GM19438 (cell line): ENCODE measurements at regions not wholly inside any gene's neighbourhood (a gene's known extent, or its start where the extent isn't known, plus 50 kb on each side); places are given as distances from the start of the nearest gene placed in this dataset.

ENCODE experiments used
- ATAC-seq: cut with Tn5 transposase; IDR thresholded peaks from one replicate; pipeline ENCODE4 v1.9.1; 2021; ENCODE audit warnings: low read depth; ENCODE audit not compliant: unreplicated experiment

DNA sequence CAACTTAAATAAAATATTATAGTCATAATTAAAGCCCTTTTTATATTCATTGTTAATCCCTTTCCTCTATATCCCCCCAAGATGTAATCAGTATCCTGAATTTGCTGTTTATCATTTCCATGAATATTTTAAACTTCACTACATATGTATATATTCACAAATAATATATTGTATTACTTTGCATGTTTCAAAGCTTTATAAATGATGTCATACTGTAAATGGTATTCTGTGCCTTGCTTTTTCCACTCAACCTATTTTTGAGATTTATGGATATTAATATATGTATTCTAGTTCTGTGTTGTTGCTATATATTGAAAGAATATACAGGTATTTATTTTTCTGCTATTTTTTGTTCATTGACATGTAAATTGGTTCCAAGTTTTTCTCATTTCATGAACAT lies 173.1 kb downstream of the CCDC71L start:
- no peak for ATAC-seq

DNA sequence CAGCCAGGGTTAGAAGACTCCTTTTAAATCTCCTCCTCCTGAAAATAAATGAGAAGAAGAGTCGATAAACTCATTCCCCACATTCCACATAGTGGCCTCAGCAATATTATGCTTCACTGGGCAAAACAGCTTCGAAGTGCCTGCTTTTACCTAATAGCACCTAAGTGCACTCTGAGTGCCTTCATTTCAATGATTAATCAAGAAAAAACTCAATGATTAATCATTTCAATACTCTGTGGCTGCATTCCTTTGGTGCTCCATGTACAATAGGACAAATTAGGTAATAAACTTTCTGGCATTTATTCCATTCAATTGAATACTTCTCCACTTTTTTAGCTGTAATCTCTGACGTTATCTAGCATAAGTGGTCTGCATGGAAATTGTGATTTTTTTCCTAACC lies 174.6 kb downstream of the CCDC71L start:
- ATAC-seq = no peak

GRCh38 chr7:106485919-106486318 lies 175.0 kb downstream of the CCDC71L start:
- ATAC-seq = no peak

GRCh38 chr7:106485031-106485551 lies 175.9 kb downstream of the CCDC71L start:
- ATAC-seq = no peak

DNA sequence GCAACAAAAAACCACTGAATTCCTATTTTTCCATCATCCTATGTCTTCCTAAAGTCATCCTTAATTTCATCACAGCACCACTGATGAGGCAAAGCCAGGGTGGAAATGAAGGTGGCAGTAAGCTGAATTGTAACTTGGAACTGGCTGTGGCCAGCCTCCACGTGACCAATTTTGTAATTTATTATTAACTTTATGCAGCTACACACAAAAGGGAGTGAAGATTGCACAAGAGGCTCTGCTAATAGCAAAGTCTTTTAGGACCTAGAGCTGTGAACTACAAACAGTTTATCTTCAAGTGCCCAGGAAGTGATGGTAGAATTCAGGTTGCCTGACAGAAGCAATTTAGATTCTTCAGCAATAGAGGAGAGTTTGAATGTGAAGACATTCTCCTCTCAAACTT lies 176.4 kb downstream of the CCDC71L start:
- no peak for ATAC-seq

- no peak for ATAC-seq
These were observed 178.9 kb downstream of the CCDC71L start for GRCh38 chr7:106482091-106482490.

- ATAC-seq = peak; percentile 35
These were observed 180.3 kb downstream of the CCDC71L start for GRCh38 chr7:106480616-106481031.

- peak; percentile 76 for ATAC-seq
These were observed 180.8 kb downstream of the CCDC71L start for GRCh38 chr7:106480161-106480579.

- no peak for ATAC-seq
These were observed 184.2 kb downstream of the CCDC71L start for GRCh38 chr7:106476751-106477150.

DNA sequence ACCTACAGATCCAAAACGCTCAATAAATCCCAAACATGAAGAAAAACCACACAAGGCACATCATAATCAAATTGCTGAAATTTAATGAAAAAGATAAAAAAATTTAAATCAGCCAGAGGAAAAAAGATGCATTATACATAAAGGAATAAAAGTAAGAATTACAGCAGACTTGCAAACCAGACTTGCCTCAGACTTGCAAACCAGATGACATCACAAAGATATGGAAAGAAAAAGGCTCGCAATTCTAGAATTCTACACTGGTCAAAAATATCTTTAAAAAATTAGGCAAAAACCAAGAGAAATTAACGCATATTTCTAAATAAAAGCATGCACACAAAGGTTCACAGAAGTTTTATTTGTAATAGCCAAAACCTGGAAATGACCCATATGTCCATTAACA lies 188.0 kb upstream of the NAMPT start:
- no peak for ATAC-seq

GRCh38 chr7:106471686-106472440 lies 187.1 kb upstream of the NAMPT start:
- ATAC-seq = no peak

GRCh38 chr7:106471021-106471420 lies 186.2 kb upstream of the NAMPT start:
- ATAC-seq = no peak

DNA sequence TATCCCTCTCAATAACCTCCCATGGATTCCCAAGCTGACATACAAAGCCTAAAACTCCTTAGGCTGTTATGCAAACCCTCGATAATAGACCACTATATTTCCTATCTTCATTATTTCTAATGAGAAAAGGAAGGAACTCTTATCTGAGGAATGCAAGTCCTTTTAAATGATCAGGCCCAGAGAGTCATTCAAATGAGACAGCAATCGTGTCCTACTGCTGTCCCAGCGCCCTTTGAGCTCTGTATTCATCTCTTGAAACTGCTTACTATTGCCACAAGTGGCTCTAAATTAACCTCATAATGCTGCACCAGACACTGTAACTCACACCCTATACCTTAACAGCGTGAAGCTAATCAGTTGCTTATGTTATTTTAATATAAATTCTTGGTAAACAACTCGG lies 182.1 kb upstream of the NAMPT start:
- ATAC-seq = no peak

- ATAC-seq = no peak
These were observed 181.1 kb upstream of the NAMPT start for GRCh38 chr7:106465704-106466468.

DNA sequence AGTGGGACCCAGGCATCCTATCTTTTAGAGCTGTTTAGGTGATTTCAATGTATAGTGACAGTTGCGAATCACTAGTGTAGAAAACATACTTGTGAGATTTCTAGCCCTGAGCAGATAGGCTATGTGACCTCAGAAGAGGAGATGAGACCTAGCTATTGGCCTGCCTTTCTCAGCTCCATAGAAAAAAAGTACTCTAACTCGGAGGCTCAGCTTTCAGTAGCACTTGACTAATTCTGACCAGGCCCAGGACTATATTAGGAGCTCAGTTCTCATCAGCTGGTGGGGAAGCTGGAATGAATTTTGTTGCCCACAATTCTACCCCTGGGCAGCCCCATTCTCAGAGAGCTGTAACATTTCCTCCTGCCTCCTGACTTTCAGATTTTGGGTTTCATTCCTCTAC lies 179.9 kb upstream of the NAMPT start:
- ATAC-seq = no peak

GRCh38 chr7:106463851-106464611 lies 179.2 kb upstream of the NAMPT start:
- ATAC-seq = no peak

- no peak for ATAC-seq
These were observed 178.2 kb upstream of the NAMPT start for GRCh38 chr7:106462914-106463482.

DNA sequence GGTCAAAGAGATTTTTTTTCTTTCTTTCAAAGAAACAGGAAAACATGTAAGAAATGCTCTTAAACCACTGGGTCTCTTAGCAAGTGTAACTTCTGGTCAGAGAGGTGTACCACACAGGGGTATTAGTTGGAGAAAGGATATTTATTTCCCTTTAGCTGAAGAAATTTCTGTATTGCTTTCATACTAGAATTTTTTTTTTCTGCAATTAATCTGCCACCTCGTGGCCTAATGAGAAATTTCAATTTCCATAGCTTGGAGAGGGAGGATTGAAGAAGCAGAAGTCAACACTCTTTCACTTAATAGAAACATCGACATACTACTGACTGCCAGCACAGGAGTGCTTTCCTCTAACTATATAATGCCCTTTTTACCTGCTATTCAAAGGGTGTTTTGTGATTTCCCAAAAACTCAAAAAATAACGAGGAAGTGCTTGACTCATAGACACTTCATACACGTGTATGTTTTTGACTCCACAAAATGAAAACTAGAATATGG lies 177.6 kb upstream of the NAMPT start:
- no peak for ATAC-seq

DNA sequence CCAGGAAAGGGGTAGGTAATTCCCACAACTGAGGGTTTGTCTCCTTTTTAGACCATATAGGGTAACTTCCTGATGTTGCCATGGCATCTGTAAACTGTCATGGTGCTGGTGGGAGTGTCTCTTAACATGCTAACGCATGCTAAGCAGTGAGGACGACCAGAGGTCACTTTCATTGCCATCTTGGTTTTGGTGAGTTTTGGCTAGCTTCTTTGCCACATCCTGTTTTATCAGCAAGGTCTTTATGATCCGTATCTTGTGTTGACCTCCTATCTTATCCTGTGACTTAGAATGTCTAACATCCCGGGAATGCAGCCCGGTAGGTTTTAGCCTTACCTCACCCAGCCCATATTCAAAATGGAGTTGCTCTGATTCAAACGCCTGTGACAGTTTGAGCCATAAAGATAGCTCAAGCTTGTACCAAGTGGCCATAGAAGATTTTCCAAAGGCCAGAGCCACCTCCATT lies 176.0 kb upstream of the NAMPT start:
- ATAC-seq = no peak

- ATAC-seq = no peak
These were observed 174.8 kb upstream of the NAMPT start for GRCh38 chr7:106459397-106460072.
